ENCODE measurements at regions not wholly inside any gene's neighbourhood (a gene's known extent, or its start where the extent isn't known, plus 50 kb on each side); places are given as distances from the start of the nearest gene placed in this dataset.

GRCh38 chr18:59768409-59768808 is 71.2 kb upstream of the CCBE1 start:
- H3K4me3 ChIP-seq (replicated peaks in 1 of 3; ENCODE audit: insufficient read depth in 1 of 3, low read depth in 1 of 3, low read length in 3 of 3) = no peak overlapping the region
- H3K9ac ChIP-seq (replicated peaks; ENCODE audit: extremely low read depth, insufficient read depth, low read length) = no peak overlapping the region
- H4K20me1 ChIP-seq (replicated peaks; ENCODE audit: control insufficient read depth, extremely low read depth, insufficient read depth, low read length) = no peaks in the 10 kb centered on the region
- no peaks in the 10 kb centered on the region for H3K27me3 ChIP-seq (ENCODE audit: control insufficient read depth in 2 of 2, insufficient read depth in 2 of 2, low read length in 2 of 2)
- no TSS peak for BruUV-seq (replicated peaks)
- CTCF ChIA-PET = interaction anchor here (1.3 to 2.6 kb wide), 2 partner anchors 55 to 137 kb away, joined by 3 to 8 read pairs; no protein-coding TSS in a partner anchor
- intact Hi-C loops (cut with micrococcal nuclease) (no loop called here), dilution Hi-C loops (cut with MboI; ENCODE audit: extremely low pct_ligation_motif_present, low sequenced_read_pairs) (no loop called here)
- no peaks in the 10 kb centered on the region for H3K4me1 ChIP-seq (ENCODE audit: control insufficient read depth, extremely low read depth, insufficient read depth, low read length)
- no peak overlapping the region for H3K27ac ChIP-seq (ENCODE audit: insufficient read depth, low read depth, low read length)
- DNase-seq (ENCODE audit: low read depth, low spot score) = no peak
- no peaks in the 10 kb centered on the region for H3K9me1 ChIP-seq (replicated peaks; ENCODE audit: control insufficient read depth, extremely low read depth, insufficient read depth, low read length)
- FAIRE-seq = no peak
- no peaks in the 10 kb centered on the region for H3K36me3 ChIP-seq (ENCODE audit: control insufficient read depth in 2 of 2, extremely low read depth in 1 of 2, insufficient read depth in 2 of 2, low read length in 2 of 2)
- TF ChIP-seq CTCF (IDR thresholded peaks at IDR 0.05; ENCODE audit: extremely low read depth in 1 of 2, insufficient read depth in 1 of 2, low read depth in 1 of 2, low read length in 2 of 2) = no peak
- TF ChIP-seq JUN (IDR thresholded peaks at IDR 0.05; ENCODE audit: borderline replicate concordance, insufficient read depth, insufficient read length, low read depth) = no peak
- TF ChIP-seq POLR2A (IDR thresholded peaks at IDR 0.05; ENCODE audit: low read depth, low read length) = no peak
- no peak for TF ChIP-seq MYC (IDR thresholded peaks at IDR 0.05; ENCODE audit: low read depth, low read length)
- TF ChIP-seq MAX (IDR thresholded peaks at IDR 0.05; ENCODE audit: insufficient read depth, insufficient read length) = no peak
- TF ChIP-seq FOS (IDR thresholded peaks at IDR 0.05; ENCODE audit: borderline replicate concordance, insufficient read depth, low read length) = no peak
- no peak for TF ChIP-seq EZH2 (IDR thresholded peaks at IDR 0.05; ENCODE audit: borderline replicate concordance, low read depth, low read length, severe bottlenecking)
- TF ChIP-seq GATA2 (IDR thresholded peaks at IDR 0.05; ENCODE audit: insufficient read depth, insufficient read length, low read depth, low read length) = no peak
- no peak for TF ChIP-seq POLR2AphosphoS5 (IDR thresholded peaks at IDR 0.05; ENCODE audit: insufficient read depth, low read depth, low read length)
- H2AFZ ChIP-seq (ENCODE audit: low read depth, low read length) = no peak overlapping the region
- no peaks in the 10 kb centered on the region for H3K9me3 ChIP-seq (replicated peaks; ENCODE audit: control insufficient read depth, insufficient read depth, low read length)
- POLR2A ChIA-PET = no interaction called here
- H3K79me2 ChIP-seq (ENCODE audit: control insufficient read depth, insufficient read depth, low read length) = no peaks in the 10 kb centered on the region
- no peak overlapping the region for H3K4me2 ChIP-seq (ENCODE audit: insufficient read depth, low read length)
